ENCODE measurements at regions not wholly inside any gene's neighbourhood (a gene's known extent, or its start where the extent isn't known, plus 50 kb on each side); places are given as distances from the start of the nearest gene placed in this dataset.

- POLR2A ChIA-PET = no interaction called here
- Mint-ChIP-seq H3K27ac (no peak overlapping the region), H3K4me1 (peaks cover 2% of the 10 kb centered on the region), H3K27me3 (peaks cover 21% of the 10 kb centered on the region), H3K9me3 (peaks cover 4% of the 10 kb centered on the region), H3K36me3 (peaks cover 2% of the 10 kb centered on the region), H3K4me3 (no peak overlapping the region)
- DNase-seq (no peak), ATAC-seq (ENCODE audit: low read depth) (no peak)
These were observed 482.9 kb upstream of the AKR1E2 start for GRCh38 chr10:4343091-4343490.

GRCh38 chr10:4338768-4339167, 487.2 kb upstream of the AKR1E2 start:
- H3K4me3 Mint-ChIP-seq = no peak overlapping the region
- DNase-seq = no peak
- no peaks in the 10 kb centered on the region for H3K36me3 Mint-ChIP-seq
- POLR2A ChIA-PET = no interaction called here
- H3K27me3 Mint-ChIP-seq = peaks cover 16% of the 10 kb centered on the region
- H3K27ac Mint-ChIP-seq = no peak overlapping the region
- H3K4me1 Mint-ChIP-seq = no peaks in the 10 kb centered on the region
- ATAC-seq (ENCODE audit: low read depth) = no peak
- peaks cover 4% of the 10 kb centered on the region for H3K9me3 Mint-ChIP-seq

- Mint-ChIP-seq H3K4me1 (no peaks in the 10 kb centered on the region), H3K27me3 (peaks cover 14% of the 10 kb centered on the region), H3K9me3 (peaks cover 4% of the 10 kb centered on the region), H3K27ac (no peak overlapping the region), H3K4me3 (no peak overlapping the region), H3K36me3 (no peaks in the 10 kb centered on the region)
- ATAC-seq (ENCODE audit: low read depth) (no peak), DNase-seq (no peak)
- POLR2A ChIA-PET = interaction anchor here (0.6 kb wide), 1 partner anchor 206 kb away, joined by 5 read pairs; no protein-coding TSS in a partner anchor
These were observed 488.4 kb upstream of the AKR1E2 start for GRCh38 chr10:4337563-4337962.

- no peaks in the 10 kb centered on the region for H3K4me1 Mint-ChIP-seq
- POLR2A ChIA-PET = no interaction called here
- H3K9me3 Mint-ChIP-seq = no peaks in the 10 kb centered on the region
- ATAC-seq (ENCODE audit: low read depth) = no peak
- H3K27ac Mint-ChIP-seq = no peak overlapping the region
- no peaks in the 10 kb centered on the region for H3K36me3 Mint-ChIP-seq
- no peak for DNase-seq
- H3K27me3 Mint-ChIP-seq = peaks cover 11% of the 10 kb centered on the region
- no peak overlapping the region for H3K4me3 Mint-ChIP-seq
These were observed 491.1 kb upstream of the AKR1E2 start for GRCh38 chr10:4334871-4335270.

GRCh38 chr10:4334015-4334414, 492.0 kb upstream of the AKR1E2 start:
- POLR2A ChIA-PET = no interaction called here
- H3K27me3 Mint-ChIP-seq = peaks cover 14% of the 10 kb centered on the region
- no peak overlapping the region for H3K4me3 Mint-ChIP-seq
- DNase-seq (no peak), ATAC-seq (ENCODE audit: low read depth) (no peak)
- H3K9me3 Mint-ChIP-seq = no peaks in the 10 kb centered on the region
- H3K36me3 Mint-ChIP-seq = no peaks in the 10 kb centered on the region
- H3K4me1 Mint-ChIP-seq = no peaks in the 10 kb centered on the region
- no peak overlapping the region for H3K27ac Mint-ChIP-seq

GRCh38 chr10:4333459-4333894, 492.5 kb upstream of the AKR1E2 start:
- POLR2A ChIA-PET = no interaction called here
- Mint-ChIP-seq H3K9me3 (no peaks in the 10 kb centered on the region), H3K4me3 (no peak overlapping the region), H3K27ac (no peak overlapping the region), H3K36me3 (no peaks in the 10 kb centered on the region), H3K4me1 (no peaks in the 10 kb centered on the region), H3K27me3 (peaks cover 14% of the 10 kb centered on the region)
- DNase-seq (no peak), ATAC-seq (ENCODE audit: low read depth) (no peak)

- DNase-seq = no peak
- Mint-ChIP-seq H3K27me3 (peaks cover 11% of the 10 kb centered on the region), H3K27ac (no peak overlapping the region), H3K4me3 (no peak overlapping the region), H3K4me1 (no peaks in the 10 kb centered on the region), H3K36me3 (no peaks in the 10 kb centered on the region), H3K9me3 (no peaks in the 10 kb centered on the region)
- ATAC-seq (ENCODE audit: low read depth) = no peak
- POLR2A ChIA-PET = no interaction called here
These were observed 493.1 kb upstream of the AKR1E2 start for GRCh38 chr10:4332764-4333458.

GRCh38 chr10:4331150-4331549, 494.9 kb upstream of the AKR1E2 start:
- DNase-seq = no peak
- POLR2A ChIA-PET = no interaction called here

GRCh38 chr10:4330636-4331035, 495.4 kb upstream of the AKR1E2 start:
- peaks cover 10% of the 10 kb centered on the region for H3K27me3 Mint-ChIP-seq
- no peaks in the 10 kb centered on the region for H3K9me3 Mint-ChIP-seq
- H3K36me3 Mint-ChIP-seq = no peaks in the 10 kb centered on the region
- ATAC-seq (ENCODE audit: low read depth) (no peak), DNase-seq (no peak)
- H3K4me3 Mint-ChIP-seq = no peak overlapping the region
- no peak overlapping the region for H3K27ac Mint-ChIP-seq
- no peaks in the 10 kb centered on the region for H3K4me1 Mint-ChIP-seq
- POLR2A ChIA-PET = no interaction called here

More at GRCh38 chr10:4331150-4331549, 494.9 kb upstream of the AKR1E2 start:
- Mint-ChIP-seq H3K4me1 (no peaks in the 10 kb centered on the region), H3K9me3 (no peaks in the 10 kb centered on the region), H3K27ac (no peak overlapping the region), H3K27me3 (peaks cover 8% of the 10 kb centered on the region), H3K36me3 (no peaks in the 10 kb centered on the region), H3K4me3 (no peak overlapping the region)
- ATAC-seq (ENCODE audit: low read depth) = no peak

GRCh38 chr10:4329225-4329624, 496.8 kb upstream of the AKR1E2 start:
- DNase-seq (no peak), ATAC-seq (ENCODE audit: low read depth) (no peak)
- H3K9me3 Mint-ChIP-seq = no peaks in the 10 kb centered on the region
- no peaks in the 10 kb centered on the region for H3K4me1 Mint-ChIP-seq
- peaks cover 13% of the 10 kb centered on the region for H3K27me3 Mint-ChIP-seq
- no peak overlapping the region for H3K4me3 Mint-ChIP-seq
- POLR2A ChIA-PET = no interaction called here
- no peaks in the 10 kb centered on the region for H3K36me3 Mint-ChIP-seq
- no peak overlapping the region for H3K27ac Mint-ChIP-seq

- ATAC-seq (ENCODE audit: low read depth) = no peak
- H3K27ac Mint-ChIP-seq = no peak overlapping the region
- no peak for DNase-seq
- no peaks in the 10 kb centered on the region for H3K36me3 Mint-ChIP-seq
- H3K4me1 Mint-ChIP-seq = no peaks in the 10 kb centered on the region
- no peaks in the 10 kb centered on the region for H3K9me3 Mint-ChIP-seq
- POLR2A ChIA-PET = no interaction called here
- H3K27me3 Mint-ChIP-seq = peaks cover 22% of the 10 kb centered on the region
- H3K4me3 Mint-ChIP-seq = no peak overlapping the region
These were observed 499.4 kb upstream of the AKR1E2 start for GRCh38 chr10:4326647-4327046.

- DNase-seq = no peak
- Mint-ChIP-seq H3K27ac (no peak overlapping the region), H3K36me3 (no peaks in the 10 kb centered on the region), H3K4me1 (no peaks in the 10 kb centered on the region), H3K9me3 (no peaks in the 10 kb centered on the region), H3K27me3 (peaks cover 31% of the 10 kb centered on the region), H3K4me3 (no peak overlapping the region)
- POLR2A ChIA-PET = no interaction called here
- no peak for ATAC-seq (ENCODE audit: low read depth)
These were observed 506.1 kb upstream of the AKR1E2 start for GRCh38 chr10:4319870-4320367.

- no peaks in the 10 kb centered on the region for H3K36me3 Mint-ChIP-seq
- POLR2A ChIA-PET = no interaction called here
These were observed 509.7 kb upstream of the AKR1E2 start for GRCh38 chr10:4316161-4316810.

GRCh38 chr10:4315551-4315950, 510.5 kb upstream of the AKR1E2 start:
- no peak for DNase-seq
- peaks cover 5% of the 10 kb centered on the region for H3K9me3 Mint-ChIP-seq
- no peak overlapping the region for H3K27ac Mint-ChIP-seq
- no peak for ATAC-seq (ENCODE audit: low read depth)
- peaks cover 31% of the 10 kb centered on the region for H3K27me3 Mint-ChIP-seq
- H3K4me3 Mint-ChIP-seq = no peak overlapping the region
- no peaks in the 10 kb centered on the region for H3K4me1 Mint-ChIP-seq
- POLR2A ChIA-PET = no interaction called here
- no peaks in the 10 kb centered on the region for H3K36me3 Mint-ChIP-seq

More at GRCh38 chr10:4316161-4316810, 509.7 kb upstream of the AKR1E2 start:
- H3K9me3 Mint-ChIP-seq = peaks cover 2% of the 10 kb centered on the region
- H3K27me3 Mint-ChIP-seq = peaks cover 28% of the 10 kb centered on the region
- H3K4me1 Mint-ChIP-seq = no peaks in the 10 kb centered on the region
- no peak overlapping the region for H3K4me3 Mint-ChIP-seq
- ATAC-seq (ENCODE audit: low read depth) (no peak), DNase-seq (no peak)
- H3K27ac Mint-ChIP-seq = no peak overlapping the region
